HL-60 (cell line): ENCODE measurements at regions not wholly inside any gene's neighbourhood (a gene's known extent, or its start where the extent isn't known, plus 50 kb on each side); places are given as distances from the start of the nearest gene placed in this dataset.

Experiments used
- DNase-seq, 2 experiments: peaks; one replicate each; pipeline ENCODE4 v3.0.0-alpha.2; 2010 to 2020; ENCODE audit warnings: low read depth in 1 of 2, low spot score in 1 of 2
- H3K27ac ChIP-seq: fragments of 250-450 bp; sonication (Bioruptor Pico); replicated peaks from 2 replicates; pipeline ENCODE4 v1.5.1; 2020; ENCODE audit warnings: mild to moderate bottlenecking, moderate library complexity
- H3K27me3 ChIP-seq: fragments of 250-450 bp; sonication (Bioruptor Pico); 2 replicates; pipeline ENCODE4 v1.5.1; 2021; ENCODE audit warnings: mild to moderate bottlenecking, moderate library complexity; ENCODE audit not compliant: insufficient read depth, poor library complexity, severe bottlenecking
- H3K4me3 ChIP-seq: replicated peaks from 2 replicates; pipeline ENCODE4 v1.5.1; 2011; ENCODE audit warnings: mild to moderate bottlenecking, control low read depth, low read length; ENCODE audit not compliant: insufficient read depth
- GABPA ChIP-seq: IDR thresholded peaks from 2 replicates; pipeline ENCODE4 v1.6.1; 2012; ENCODE audit warnings: low read depth
- POLR2AphosphoS5 ChIP-seq: IDR thresholded peaks from 2 replicates; pipeline ENCODE4 v1.6.1; 2012; ENCODE audit warnings: low read depth
- REST ChIP-seq: IDR thresholded peaks from 2 replicates; pipeline ENCODE4 v1.6.1; 2012; ENCODE audit warnings: low read depth; ENCODE audit not compliant: insufficient replicate concordance
- SPI1 ChIP-seq: IDR thresholded peaks from 2 replicates; pipeline ENCODE4 v1.6.1; 2012; ENCODE audit warnings: low read depth, mild to moderate bottlenecking, borderline replicate concordance
- TF ChIP-seq, protein P1 (sequence below): IDR thresholded peaks from one replicate; pipeline ENCODE4 v1.5.1; 2011; ENCODE audit warnings: low read length, control low read depth, inconsistent platforms; ENCODE audit not compliant: insufficient read depth

DNA sequence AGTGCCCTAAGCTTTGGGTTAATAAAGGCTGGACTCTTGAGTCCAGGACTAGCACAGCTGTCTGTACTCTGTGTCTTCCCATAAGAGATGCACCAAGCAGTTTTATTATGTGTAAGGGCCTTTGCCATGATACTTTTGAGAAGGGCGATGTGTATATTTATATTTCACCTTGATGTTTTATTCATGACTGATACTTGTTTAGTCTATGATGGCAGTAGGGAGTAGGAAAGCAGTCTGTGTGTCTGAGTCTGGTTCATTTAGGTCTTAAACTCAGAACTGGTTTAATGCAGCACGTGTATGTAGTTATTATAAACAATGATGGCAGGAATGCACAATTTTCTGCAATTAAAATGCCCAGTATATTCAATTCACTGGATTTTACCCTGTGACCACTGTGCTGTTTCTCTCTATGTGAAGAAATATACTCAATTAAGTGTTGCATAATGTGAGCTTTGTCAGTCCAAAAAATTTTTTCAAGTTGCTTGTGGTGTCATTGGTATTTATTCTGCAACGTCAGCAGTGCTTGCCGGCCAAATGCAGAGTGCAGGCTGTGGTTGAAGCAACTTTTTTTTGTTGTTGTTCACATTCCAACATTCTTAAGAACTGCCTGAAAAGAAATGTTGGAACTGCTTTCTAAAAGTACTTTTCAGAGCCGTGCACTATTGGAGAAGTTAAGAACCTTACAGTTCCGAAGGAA lies 423.7 kb upstream of the SEMA6D start:
- peaks cover 2% of the 10 kb centered on the region for H3K27me3 ChIP-seq
- no peak for DNase-seq
- H3K27ac ChIP-seq: no peak overlapping the region
- H3K4me3 ChIP-seq: no peak overlapping the region
- TF ChIP-seq, protein P1, sequence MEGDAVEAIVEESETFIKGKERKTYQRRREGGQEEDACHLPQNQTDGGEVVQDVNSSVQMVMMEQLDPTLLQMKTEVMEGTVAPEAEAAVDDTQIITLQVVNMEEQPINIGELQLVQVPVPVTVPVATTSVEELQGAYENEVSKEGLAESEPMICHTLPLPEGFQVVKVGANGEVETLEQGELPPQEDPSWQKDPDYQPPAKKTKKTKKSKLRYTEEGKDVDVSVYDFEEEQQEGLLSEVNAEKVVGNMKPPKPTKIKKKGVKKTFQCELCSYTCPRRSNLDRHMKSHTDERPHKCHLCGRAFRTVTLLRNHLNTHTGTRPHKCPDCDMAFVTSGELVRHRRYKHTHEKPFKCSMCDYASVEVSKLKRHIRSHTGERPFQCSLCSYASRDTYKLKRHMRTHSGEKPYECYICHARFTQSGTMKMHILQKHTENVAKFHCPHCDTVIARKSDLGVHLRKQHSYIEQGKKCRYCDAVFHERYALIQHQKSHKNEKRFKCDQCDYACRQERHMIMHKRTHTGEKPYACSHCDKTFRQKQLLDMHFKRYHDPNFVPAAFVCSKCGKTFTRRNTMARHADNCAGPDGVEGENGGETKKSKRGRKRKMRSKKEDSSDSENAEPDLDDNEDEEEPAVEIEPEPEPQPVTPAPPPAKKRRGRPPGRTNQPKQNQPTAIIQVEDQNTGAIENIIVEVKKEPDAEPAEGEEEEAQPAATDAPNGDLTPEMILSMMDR: no peak
- TF ChIP-seq POLR2AphosphoS5: no peak
- no peak for TF ChIP-seq GABPA
- no peak for TF ChIP-seq SPI1
- TF ChIP-seq REST: no peak

- no peak for DNase-seq
- peaks cover 2% of the 10 kb centered on the region for H3K27me3 ChIP-seq
- TF ChIP-seq, protein P1: no peak
- no peak overlapping the region for H3K27ac ChIP-seq
- no peak overlapping the region for H3K4me3 ChIP-seq
Measured at GRCh38 chr15:47294765-47295259, 422.5 kb upstream of the SEMA6D start.

DNA sequence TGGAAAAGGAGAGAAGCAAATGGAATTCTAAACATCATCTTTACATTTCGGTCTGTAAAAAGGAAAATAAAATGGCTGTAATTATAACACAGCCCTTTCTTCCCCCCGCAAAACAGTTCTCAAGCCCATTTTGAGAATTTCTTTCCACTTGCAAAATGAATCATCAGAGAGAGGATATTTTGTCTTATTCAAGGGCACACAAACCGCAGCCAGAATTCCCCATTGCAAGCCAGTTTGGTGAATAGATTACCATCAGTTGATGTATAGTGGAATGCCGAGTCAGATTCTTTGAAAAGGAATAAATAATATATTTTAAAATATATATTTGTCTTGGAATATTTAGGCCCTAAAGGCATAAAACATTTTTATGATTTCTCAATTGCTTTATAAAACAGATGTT lies 420.4 kb upstream of the SEMA6D start:
- no peak for DNase-seq
- H3K27me3 ChIP-seq: peaks cover 2% of the 10 kb centered on the region
- TF ChIP-seq GABPA (no peak), SPI1 (no peak), POLR2AphosphoS5 (no peak)
- H3K4me3 ChIP-seq: no peak overlapping the region
- no peak overlapping the region for H3K27ac ChIP-seq

GRCh38 chr15:47299846-47300434 lies 417.4 kb upstream of the SEMA6D start:
- Histone ChIP-seq H3K27ac (no peak overlapping the region), H3K4me3 (no peak overlapping the region), H3K27me3 (no peaks in the 10 kb centered on the region)
- no peak for DNase-seq
- TF ChIP-seq REST: no peak
- TF ChIP-seq, protein P1: no peak
- TF ChIP-seq GABPA: no peak
- no peak for TF ChIP-seq SPI1
- no peak for TF ChIP-seq POLR2AphosphoS5
